ENCODE measurements at regions not wholly inside any gene's neighbourhood (a gene's known extent, or its start where the extent isn't known, plus 50 kb on each side); places are given as distances from the start of the nearest gene placed in this dataset.
A peak's percentile ranks its signal among the peaks of the same experiment; 100 is the strongest.

- Histone ChIP-seq H3K4me1 (peaks cover 24% of the 10 kb centered on the region), H3K9me3 (ENCODE audit: low read depth) (no peaks in the 10 kb centered on the region), H3K4me3 (no peak overlapping the region), H3F3A (ENCODE audit: low read depth) (peaks cover 5% of the 10 kb centered on the region), H3K79me2 (ENCODE audit: low read depth) (no peaks in the 10 kb centered on the region), H3K36me3 (no peaks in the 10 kb centered on the region), H2AFZ (replicated peaks) (no peak overlapping the region), H3K4me2 (no peak overlapping the region), H3K9ac (no peak overlapping the region), H3K27ac (no peak overlapping the region), H3K27me3 (no peaks in the 10 kb centered on the region), H4K20me1 (ENCODE audit: low read depth) (no peaks in the 10 kb centered on the region)
- no peak overlapping the region for H3K4me3 Mint-ChIP-seq
- H3K27me3 Mint-ChIP-seq (ENCODE audit: insufficient read depth, low read depth): peaks cover 13% of the 10 kb centered on the region
- DNase-seq (ENCODE audit: low spot score): no peak
- H3K4me1 Mint-ChIP-seq: peaks cover 42% of the 10 kb centered on the region
- no peaks in the 10 kb centered on the region for H3K36me3 Mint-ChIP-seq
- no peaks in the 10 kb centered on the region for H3K9me3 Mint-ChIP-seq
- no peak for TF ChIP-seq EZH2phosphoT487 (IDR thresholded peaks at IDR 0.05)
- TF ChIP-seq EZH2 (IDR thresholded peaks at IDR 0.05): no peak
- TF ChIP-seq CTCF (IDR thresholded peaks at IDR 0.05): no peak
- H3K27ac Mint-ChIP-seq: peak overlapping the region; percentile 85
These were observed 101.6 kb upstream of the PRR20G start for GRCh38 chr3:127389420-127389819.

GRCh38 chr3:127388427-127388826 is 100.6 kb upstream of the PRR20G start:
- Histone ChIP-seq H3F3A (ENCODE audit: low read depth) (peaks cover 5% of the 10 kb centered on the region), H2AFZ (replicated peaks) (no peak overlapping the region), H3K27me3 (no peaks in the 10 kb centered on the region), H3K4me1 (peaks cover 24% of the 10 kb centered on the region), H3K9me3 (ENCODE audit: low read depth) (no peaks in the 10 kb centered on the region), H3K9ac (no peak overlapping the region), H3K27ac (no peak overlapping the region), H3K79me2 (ENCODE audit: low read depth) (no peaks in the 10 kb centered on the region), H3K4me3 (no peak overlapping the region), H4K20me1 (ENCODE audit: low read depth) (no peaks in the 10 kb centered on the region), H3K36me3 (no peaks in the 10 kb centered on the region), H3K4me2 (no peak overlapping the region)
- no peaks in the 10 kb centered on the region for H3K36me3 Mint-ChIP-seq
- H3K27ac Mint-ChIP-seq: no peak overlapping the region
- peak overlapping the region; percentile 54 for H3K4me3 Mint-ChIP-seq
- H3K4me1 Mint-ChIP-seq: peaks cover 45% of the 10 kb centered on the region
- TF ChIP-seq EZH2 (IDR thresholded peaks at IDR 0.05): no peak
- TF ChIP-seq CTCF (IDR thresholded peaks at IDR 0.05): no peak
- no peak for TF ChIP-seq EZH2phosphoT487 (IDR thresholded peaks at IDR 0.05)
- H3K27me3 Mint-ChIP-seq (ENCODE audit: insufficient read depth, low read depth): peaks cover 11% of the 10 kb centered on the region
- H3K9me3 Mint-ChIP-seq: peaks cover 2% of the 10 kb centered on the region
- no peak for DNase-seq (ENCODE audit: low spot score)

- Histone ChIP-seq H3K79me2 (ENCODE audit: low read depth) (no peaks in the 10 kb centered on the region), H3K9me3 (ENCODE audit: low read depth) (no peaks in the 10 kb centered on the region), H2AFZ (replicated peaks) (no peak overlapping the region), H3K36me3 (no peaks in the 10 kb centered on the region), H3K9ac (no peak overlapping the region), H3K4me3 (no peak overlapping the region), H3K27me3 (no peaks in the 10 kb centered on the region), H3K27ac (no peak overlapping the region), H3K4me1 (peaks cover 19% of the 10 kb centered on the region), H3K4me2 (no peak overlapping the region), H3F3A (ENCODE audit: low read depth) (peaks cover 5% of the 10 kb centered on the region), H4K20me1 (ENCODE audit: low read depth) (no peaks in the 10 kb centered on the region)
- H3K9me3 Mint-ChIP-seq: peaks cover 9% of the 10 kb centered on the region
- no peak for TF ChIP-seq EZH2 (IDR thresholded peaks at IDR 0.05)
- no peak for TF ChIP-seq CTCF (IDR thresholded peaks at IDR 0.05)
- no peak for TF ChIP-seq EZH2phosphoT487 (IDR thresholded peaks at IDR 0.05)
- peaks cover 46% of the 10 kb centered on the region for H3K4me1 Mint-ChIP-seq
- peak overlapping the region; percentile 46 for H3K27ac Mint-ChIP-seq
- no peaks in the 10 kb centered on the region for H3K36me3 Mint-ChIP-seq
- no peak for DNase-seq (ENCODE audit: low spot score)
- no peak overlapping the region for H3K4me3 Mint-ChIP-seq
- H3K27me3 Mint-ChIP-seq (ENCODE audit: insufficient read depth, low read depth): peaks cover 9% of the 10 kb centered on the region
These were observed 99.8 kb upstream of the PRR20G start for GRCh38 chr3:127387556-127388153.
